ENCODE measurements at regions not wholly inside any gene's neighbourhood (a gene's known extent, or its start where the extent isn't known, plus 50 kb on each side); places are given as distances from the start of the nearest gene placed in this dataset.

GRCh38 chr12:23423796-23424195 is 525.7 kb downstream of the SOX5 start:
- no peak for TF ChIP-seq POLR2AphosphoS5 (IDR thresholded peaks at IDR 0.05)
- TF ChIP-seq, protein P1, sequence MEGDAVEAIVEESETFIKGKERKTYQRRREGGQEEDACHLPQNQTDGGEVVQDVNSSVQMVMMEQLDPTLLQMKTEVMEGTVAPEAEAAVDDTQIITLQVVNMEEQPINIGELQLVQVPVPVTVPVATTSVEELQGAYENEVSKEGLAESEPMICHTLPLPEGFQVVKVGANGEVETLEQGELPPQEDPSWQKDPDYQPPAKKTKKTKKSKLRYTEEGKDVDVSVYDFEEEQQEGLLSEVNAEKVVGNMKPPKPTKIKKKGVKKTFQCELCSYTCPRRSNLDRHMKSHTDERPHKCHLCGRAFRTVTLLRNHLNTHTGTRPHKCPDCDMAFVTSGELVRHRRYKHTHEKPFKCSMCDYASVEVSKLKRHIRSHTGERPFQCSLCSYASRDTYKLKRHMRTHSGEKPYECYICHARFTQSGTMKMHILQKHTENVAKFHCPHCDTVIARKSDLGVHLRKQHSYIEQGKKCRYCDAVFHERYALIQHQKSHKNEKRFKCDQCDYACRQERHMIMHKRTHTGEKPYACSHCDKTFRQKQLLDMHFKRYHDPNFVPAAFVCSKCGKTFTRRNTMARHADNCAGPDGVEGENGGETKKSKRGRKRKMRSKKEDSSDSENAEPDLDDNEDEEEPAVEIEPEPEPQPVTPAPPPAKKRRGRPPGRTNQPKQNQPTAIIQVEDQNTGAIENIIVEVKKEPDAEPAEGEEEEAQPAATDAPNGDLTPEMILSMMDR (IDR thresholded peaks at IDR 0.05 in 8 of 11, conservative IDR thresholded peaks at IDR 0.05 in 3 of 11), result no peak
- TF ChIP-seq POLR2A (IDR thresholded peaks at IDR 0.05), result no peak

Measured in spleen (tissue), 7 donors.